ENCODE measurements at regions not wholly inside any gene's neighbourhood (a gene's known extent, or its start where the extent isn't known, plus 50 kb on each side); places are given as distances from the start of the nearest gene placed in this dataset.
A peak's percentile ranks its signal among the peaks of the same experiment; 100 is the strongest.
"Not testable (repeated sequence)": the region's sequence is repeated elsewhere in the genome, so short reads cannot be mapped to it uniquely, and the experiment has no call there.

- no peak for DNase-seq (ENCODE audit: low read depth, low spot score)
- in situ Hi-C loops (cut with HindIII; ENCODE audit: low pct_unique_long_range_greater_than_20kb, low sequenced_read_pairs): no loop called here
Observed at GRCh38 chr11:11732116-11732515, 109.7 kb upstream of the USP47 start.

GRCh38 chr11:11731311-11732083, 109.7 kb upstream of the GALNT18 start:
- DNase-seq (ENCODE audit: low read depth, low spot score): no peak
- in situ Hi-C loops (cut with HindIII; ENCODE audit: low pct_unique_long_range_greater_than_20kb, low sequenced_read_pairs): no loop called here

- in situ Hi-C loops (cut with HindIII; ENCODE audit: low pct_unique_long_range_greater_than_20kb, low sequenced_read_pairs): no loop called here
- DNase-seq (ENCODE audit: low read depth, low spot score): no peak
Observed at GRCh38 chr11:11728386-11728785, 106.6 kb upstream of the GALNT18 start.

GRCh38 chr11:11725438-11725837, 103.6 kb upstream of the GALNT18 start:
- DNase-seq (ENCODE audit: low read depth, low spot score): no peak
- in situ Hi-C loops (cut with HindIII; ENCODE audit: low pct_unique_long_range_greater_than_20kb, low sequenced_read_pairs): no loop called here

GRCh38 chr11:11724994-11725393, 103.2 kb upstream of the GALNT18 start:
- no peak for DNase-seq (ENCODE audit: low read depth, low spot score)
- in situ Hi-C loops (cut with HindIII; ENCODE audit: low pct_unique_long_range_greater_than_20kb, low sequenced_read_pairs): no loop called here

- in situ Hi-C loops (cut with HindIII; ENCODE audit: low pct_unique_long_range_greater_than_20kb, low sequenced_read_pairs): no loop called here
- no peak for DNase-seq (ENCODE audit: low read depth, low spot score)
Observed at GRCh38 chr11:11722861-11723260, 101.1 kb upstream of the GALNT18 start.

- in situ Hi-C loops (cut with HindIII; ENCODE audit: low pct_unique_long_range_greater_than_20kb, low sequenced_read_pairs): no loop called here
- DNase-seq (ENCODE audit: low read depth, low spot score): peak; percentile 58
Observed at GRCh38 chr11:11722246-11722645, 100.4 kb upstream of the GALNT18 start.

- in situ Hi-C loops (cut with HindIII; ENCODE audit: low pct_unique_long_range_greater_than_20kb, low sequenced_read_pairs): no loop called here
Observed at GRCh38 chr11:11718511-11718910, 96.7 kb upstream of the GALNT18 start.

GRCh38 chr11:11717064-11717725, 95.4 kb upstream of the GALNT18 start:
- in situ Hi-C loops (cut with HindIII; ENCODE audit: low pct_unique_long_range_greater_than_20kb, low sequenced_read_pairs): no loop called here
- no peak for DNase-seq (ENCODE audit: low read depth, low spot score)

More at GRCh38 chr11:11718511-11718910, 96.7 kb upstream of the GALNT18 start:
- no peak for DNase-seq (ENCODE audit: low read depth, low spot score)

- in situ Hi-C loops (cut with HindIII; ENCODE audit: low pct_unique_long_range_greater_than_20kb, low sequenced_read_pairs); DNase-seq (ENCODE audit: low read depth, low spot score): not testable (repeated sequence)
Observed at GRCh38 chr11:11715075-11715474, 93.3 kb upstream of the GALNT18 start.

- DNase-seq (ENCODE audit: low read depth, low spot score): no peak
- in situ Hi-C loops (cut with HindIII; ENCODE audit: low pct_unique_long_range_greater_than_20kb, low sequenced_read_pairs): no loop called here
Observed at GRCh38 chr11:11710556-11710955, 88.8 kb upstream of the GALNT18 start.

GRCh38 chr11:11709447-11710239, 87.8 kb upstream of the GALNT18 start:
- in situ Hi-C loops (cut with HindIII; ENCODE audit: low pct_unique_long_range_greater_than_20kb, low sequenced_read_pairs): no loop called here
- no peak for DNase-seq (ENCODE audit: low read depth, low spot score)

- no peak for DNase-seq (ENCODE audit: low read depth, low spot score)
Observed at GRCh38 chr11:11708256-11708655, 86.5 kb upstream of the GALNT18 start.

GRCh38 chr11:11706028-11706427, 84.2 kb upstream of the GALNT18 start:
- in situ Hi-C loops (cut with HindIII; ENCODE audit: low pct_unique_long_range_greater_than_20kb, low sequenced_read_pairs): no loop called here
- no peak for DNase-seq (ENCODE audit: low read depth, low spot score)

More at GRCh38 chr11:11708256-11708655, 86.5 kb upstream of the GALNT18 start:
- in situ Hi-C loops (cut with HindIII; ENCODE audit: low pct_unique_long_range_greater_than_20kb, low sequenced_read_pairs): no loop called here

- no peak for DNase-seq (ENCODE audit: low read depth, low spot score)
- in situ Hi-C loops (cut with HindIII; ENCODE audit: low pct_unique_long_range_greater_than_20kb, low sequenced_read_pairs): no loop called here
Observed at GRCh38 chr11:11703885-11704284, 82.1 kb upstream of the GALNT18 start.

GRCh38 chr11:11701070-11701469, 79.3 kb upstream of the GALNT18 start:
- in situ Hi-C loops (cut with HindIII; ENCODE audit: low pct_unique_long_range_greater_than_20kb, low sequenced_read_pairs): no loop called here
- peak; percentile 82 for DNase-seq (ENCODE audit: low read depth, low spot score)

GRCh38 chr11:11697796-11698195, 76.0 kb upstream of the GALNT18 start:
- in situ Hi-C loops (cut with HindIII; ENCODE audit: low pct_unique_long_range_greater_than_20kb, low sequenced_read_pairs): no loop called here
- no peak for DNase-seq (ENCODE audit: low read depth, low spot score)

Data from SK-MEL-5 (cell line).